ENCODE measurements at regions not wholly inside any gene's neighbourhood (a gene's known extent, or its start where the extent isn't known, plus 50 kb on each side); places are given as distances from the start of the nearest gene placed in this dataset.

GRCh38 chr10:131000743-131001142 lies 310.8 kb downstream of the TCERG1L start:
- no peak for TF ChIP-seq CTCF (IDR thresholded peaks at IDR 0.05; ENCODE audit: control extremely low read depth, extremely low read depth)
- Histone ChIP-seq H3K27me3 (ENCODE audit: control insufficient read depth in 3 of 3, insufficient read depth in 3 of 3, low read length in 2 of 3) (peaks cover 0 to 4% (median 2%) of the 10 kb centered on the region in 3 donors), H3K27ac (ENCODE audit: low read depth in 1 of 2, low read length in 1 of 2) (no peak overlapping the region), H3K4me1 (ENCODE audit: control insufficient read depth in 5 of 5, insufficient read depth in 5 of 5, low read length in 5 of 5) (no peaks in the 10 kb centered on the region), H3K9ac (ENCODE audit: insufficient read depth in 1 of 2, low read length in 2 of 2) (no peak overlapping the region), H3K36me3 (ENCODE audit: control insufficient read depth in 4 of 4, insufficient read depth in 4 of 4, low read length in 4 of 4) (no peaks in the 10 kb centered on the region), H3K4me3 (no peak overlapping the region), H3K9me3 (ENCODE audit: control insufficient read depth in 4 of 4, insufficient read depth in 3 of 4, low read length in 3 of 4) (peaks cover 0 to 3% (median 0%) of the 10 kb centered on the region in 4 donors)
- WGBS, 2 donors = 67 to 81% methylated on average over 4 of the region's 4 CpGs
- no peak for DNase-seq
- ATAC-seq (ENCODE audit: insufficient read depth, low FRiP score) = no peak

DNA sequence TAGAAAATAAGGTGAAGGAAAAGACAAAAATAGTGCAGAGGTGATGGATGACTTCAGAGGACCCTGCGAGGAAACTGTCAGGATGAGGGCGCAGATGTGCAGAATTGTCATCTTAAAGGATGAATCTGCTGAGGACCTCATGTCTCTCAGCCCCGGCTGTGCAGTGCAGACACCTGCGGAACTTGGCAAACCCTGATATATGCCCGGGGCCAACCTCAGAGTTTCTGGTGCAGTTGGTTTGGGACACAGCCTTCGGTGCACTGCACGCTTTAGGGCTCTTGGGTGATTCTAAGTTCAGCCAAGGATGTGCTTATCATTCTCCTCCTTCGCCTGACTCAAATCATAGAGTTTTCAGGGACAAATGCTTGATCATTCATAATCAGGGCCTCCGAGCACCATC lies 310.1 kb downstream of the TCERG1L start:
- DNase-seq (no peak), ATAC-seq (ENCODE audit: insufficient read depth, low FRiP score) (no peak)
- H3K27me3 ChIP-seq (ENCODE audit: control insufficient read depth in 3 of 3, insufficient read depth in 3 of 3, low read length in 2 of 3) = peaks cover 0 to 4% (median 2%) of the 10 kb centered on the region in 3 donors
- H3K9ac ChIP-seq (ENCODE audit: insufficient read depth in 1 of 2, low read length in 2 of 2) = no peak overlapping the region
- no peaks in the 10 kb centered on the region for H3K36me3 ChIP-seq (ENCODE audit: control insufficient read depth in 4 of 4, insufficient read depth in 4 of 4, low read length in 4 of 4)
- H3K9me3 ChIP-seq (ENCODE audit: control insufficient read depth in 4 of 4, insufficient read depth in 3 of 4, low read length in 3 of 4) = peaks cover 0 to 4% (median 0%) of the 10 kb centered on the region in 4 donors
- no peak overlapping the region for H3K4me3 ChIP-seq
- TF ChIP-seq CTCF (IDR thresholded peaks at IDR 0.05; ENCODE audit: control extremely low read depth, extremely low read depth) = no peak
- no peaks in the 10 kb centered on the region for H3K4me1 ChIP-seq (ENCODE audit: control insufficient read depth in 5 of 5, insufficient read depth in 5 of 5, low read length in 5 of 5)
- no peak overlapping the region for H3K27ac ChIP-seq (ENCODE audit: low read depth in 1 of 2, low read length in 1 of 2)
- 87 to 90% methylated on average over 9 of the region's 9 CpGs for WGBS, 2 donors

DNA sequence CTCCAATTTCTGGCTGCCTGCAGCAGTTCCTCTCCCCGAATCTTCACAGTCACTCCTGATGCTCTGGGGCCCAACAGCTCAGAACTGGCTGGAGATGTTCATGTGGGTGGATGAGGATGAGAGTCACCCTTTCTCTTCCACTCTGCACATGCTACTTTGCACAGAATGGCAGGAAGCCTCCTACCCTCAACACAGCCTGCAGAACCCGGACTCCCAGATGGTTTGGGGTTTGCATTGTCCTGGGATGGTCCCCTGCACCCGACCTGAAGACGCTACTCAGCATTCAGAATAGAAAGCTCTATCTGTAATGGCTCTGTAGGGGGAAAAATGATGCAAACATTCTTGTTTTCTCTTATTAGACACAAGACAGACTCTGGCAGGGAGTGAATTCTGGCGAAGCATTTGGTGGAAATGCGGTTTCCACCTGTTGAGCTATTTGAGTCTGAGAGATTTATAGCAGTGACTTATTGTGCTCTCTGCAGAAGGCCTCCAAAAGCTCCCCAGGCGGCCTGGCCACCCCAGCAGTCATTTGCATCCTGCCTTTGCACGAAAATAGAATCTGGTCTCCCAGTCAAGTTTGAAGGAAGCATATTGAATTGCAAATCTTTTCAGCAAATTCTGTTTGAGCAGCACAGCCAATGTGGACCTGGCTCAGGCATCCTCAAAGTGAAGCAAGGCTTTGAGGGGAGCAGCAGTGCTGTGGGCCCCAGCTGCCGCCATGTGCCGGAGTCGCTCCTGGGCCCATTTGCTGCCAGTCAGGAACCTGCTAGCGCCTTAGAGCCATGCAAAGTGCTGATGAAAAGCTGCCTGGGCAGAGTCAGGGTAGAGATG lies 309.3 kb downstream of the TCERG1L start:
- WGBS, 2 donors = 50 to 61% methylated on average over 12 of the region's 12 CpGs
- no peak overlapping the region for H3K4me3 ChIP-seq
- DNase-seq (no peak), ATAC-seq (ENCODE audit: insufficient read depth, low FRiP score) (no peak)
- no peak for TF ChIP-seq CTCF (IDR thresholded peaks at IDR 0.05; ENCODE audit: control extremely low read depth, extremely low read depth)
- H3K36me3 ChIP-seq (ENCODE audit: control insufficient read depth in 4 of 4, insufficient read depth in 4 of 4, low read length in 4 of 4) = no peaks in the 10 kb centered on the region
- no peaks in the 10 kb centered on the region for H3K4me1 ChIP-seq (ENCODE audit: control insufficient read depth in 5 of 5, insufficient read depth in 5 of 5, low read length in 5 of 5)
- H3K27me3 ChIP-seq (ENCODE audit: control insufficient read depth in 3 of 3, insufficient read depth in 3 of 3, low read length in 2 of 3) = peaks cover 0 to 4% (median 2%) of the 10 kb centered on the region in 3 donors
- H3K27ac ChIP-seq (ENCODE audit: low read depth in 1 of 2, low read length in 1 of 2) = no peak overlapping the region
- H3K9me3 ChIP-seq (ENCODE audit: control insufficient read depth in 4 of 4, insufficient read depth in 3 of 4, low read length in 3 of 4) = peaks cover 0 to 6% (median 0%) of the 10 kb centered on the region in 4 donors
- H3K9ac ChIP-seq (ENCODE audit: insufficient read depth in 1 of 2, low read length in 2 of 2) = no peak overlapping the region
